Right lobe of liver (tissue), 4 donors: ENCODE measurements at regions not wholly inside any gene's neighbourhood (a gene's known extent, or its start where the extent isn't known, plus 50 kb on each side); places are given as distances from the start of the nearest gene placed in this dataset.

Experiments
- CTCF ChIP-seq, 4 donors: fragments of 200-600 bp in 3 of 4; fragments of 450-650 bp in 1 of 4; IDR thresholded peaks; one replicate each; pipeline versions ENCODE4 v1.5.1 to v1.8.0; 2016 to 2022; ENCODE audit warnings: antibody characterized with exemption in 4 of 4, mild to moderate bottlenecking in 2 of 4
- POLR2A ChIP-seq: fragments of 450-650 bp; IDR thresholded peaks from one replicate; pipeline ENCODE4 v1.6.1; 2017; ENCODE audit warnings: antibody characterized with exemption, mild to moderate bottlenecking
- donor health status: DM: no; HTN: no; CAD: no.
- donor health status: DM: no; HTN: no; CAD: no.
- donor health status: DM: no; HTN: yes; CAD: no.

DNA sequence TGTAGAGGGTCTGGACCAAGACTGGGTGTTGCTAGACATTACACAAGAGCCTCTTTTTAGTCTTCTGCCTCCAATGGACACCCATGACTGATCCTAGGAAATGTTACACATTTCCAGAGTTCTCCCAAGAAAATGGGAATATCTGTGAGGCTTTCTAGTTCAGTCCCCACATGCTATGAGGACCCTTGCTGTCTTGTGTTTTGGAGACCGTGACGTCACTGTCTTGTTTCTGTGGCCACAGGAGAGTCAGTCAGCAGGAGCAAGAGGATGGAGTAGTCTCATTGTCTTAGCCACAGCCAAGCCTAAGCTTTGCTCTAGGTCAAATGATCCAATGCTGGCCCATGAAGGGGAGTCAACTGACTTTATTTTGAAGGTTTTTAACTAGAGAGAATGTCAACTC is 820.1 kb upstream of the RBFOX1 start:
- TF ChIP-seq CTCF (IDR thresholded peaks at IDR 0.05) = no peak
- no peak for TF ChIP-seq POLR2A
